Motor neuron (in vitro differentiated cells): ENCODE measurements at regions not wholly inside any gene's neighbourhood (a gene's known extent, or its start where the extent isn't known, plus 50 kb on each side); places are given as distances from the start of the nearest gene placed in this dataset.
"Not testable (repeated sequence)": the region's sequence is repeated elsewhere in the genome, so short reads cannot be mapped to it uniquely, and the experiment has no call there.

Source experiments
- ATAC-seq, 8 experiments: fragments of 200-7000 bp; cut with Tn5 transposase; replicated peaks in 6 of 8; 2 replicates each; pipeline ENCODE4 v1.8.0; 2021; ENCODE audit warnings: mild to moderate bottlenecking in 8 of 8, moderate library complexity in 8 of 8
- H3K27ac ChIP-seq, 2 donors: fragments of 250-450 bp; sonication (Bioruptor Pico); 2 replicates each; pipeline ENCODE4 v1.9.0; 2021; ENCODE audit warnings: antibody characterized with exemption in 2 of 2, mild to moderate bottlenecking in 2 of 2, moderate library complexity in 1 of 2
- H3K4me1 ChIP-seq, 2 donors: fragments of 250-450 bp; sonication (Bioruptor Pico); replicated peaks in 1 of 2; 2 replicates each; pipeline ENCODE4 v1.6.1; 2021; ENCODE audit warnings: antibody characterized with exemption in 2 of 2, mild to moderate bottlenecking in 2 of 2, moderate library complexity in 1 of 2
- H3K4me3 ChIP-seq, 5 donors: fragments of 250-450 bp; sonication (Bioruptor Pico); 2 replicates each; pipeline ENCODE4 v1.9.0; 2021; ENCODE audit warnings: antibody characterized with exemption in 5 of 5, mild to moderate bottlenecking in 5 of 5, moderate library complexity in 4 of 5
- WGBS, 10 experiments: fragments of 450-650 bp; shearing (Covaris generic); methylation state at CpG; one replicate each; pipeline ENCODE4 v1.0.0; 2022; 5-methylcytosine and 5-hydroxymethylcytosine counted together
- in situ Hi-C, 9 experiments: fragments of 400-800 bp; cut with MboI; loops; one replicate each; pipeline ENCODE4 v1.15.0; 2021; ENCODE audit warnings: low sequenced_read_pairs in 9 of 9, low pct_unique_long_range_greater_than_20kb in 2 of 9; ENCODE audit not compliant: unreplicated experiment in 9 of 9

- ATAC-seq: peak in 7 of 8 experiments; percentile 11 to 72 (median 41)
- WGBS, 10 experiments: 17 to 90% (median 78%) methylated on average over 2 to 4 of the region's 4 CpGs; no CpG with 5 or more reads in 1 of the 10 experiments
- H3K4me3 ChIP-seq: no peak overlapping the region
- in situ Hi-C loops: no loop called here
- H3K27ac ChIP-seq: no peak overlapping the region
- peaks cover 0 to 15% of the 10 kb centered on the region in 2 donors for H3K4me1 ChIP-seq
Observed at GRCh38 chr4:14338585-14339265, 663.6 kb upstream of the CPEB2 start.

DNA sequence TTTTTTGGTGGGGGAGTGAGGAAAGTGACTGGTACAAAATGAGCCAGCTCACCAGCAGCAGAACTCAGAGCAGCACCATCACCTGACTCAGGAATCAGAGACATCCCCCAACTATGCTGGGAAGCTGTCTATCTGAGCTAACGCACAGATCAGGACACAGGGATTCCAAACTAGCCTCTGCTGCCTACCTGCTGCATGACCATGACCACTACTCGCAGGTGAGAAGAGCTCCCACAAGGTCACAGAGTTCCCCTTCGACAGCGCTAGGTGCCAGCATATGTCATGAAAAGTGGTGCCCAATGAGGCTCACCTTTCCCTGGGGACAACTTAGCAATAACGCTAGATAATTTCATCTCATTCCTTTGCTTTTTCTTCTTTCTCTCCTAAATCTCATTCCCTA lies 662.6 kb upstream of the CPEB2 start:
- WGBS, 10 experiments: 67 to 100% (median 91%) methylated on average over 1 to 5 of the region's 5 CpGs; no CpG with 5 or more reads in 3 of the 10 experiments
- Histone ChIP-seq H3K4me1 (peaks cover 0 to 15% of the 10 kb centered on the region in 2 donors), H3K27ac (no peak overlapping the region), H3K4me3 (no peak overlapping the region)
- ATAC-seq: no peak
- in situ Hi-C loops: no loop called here

GRCh38 chr4:14340321-14340720 lies 662.0 kb upstream of the CPEB2 start:
- Histone ChIP-seq H3K27ac (no peak overlapping the region), H3K4me3 (no peak overlapping the region), H3K4me1 (peaks cover 0 to 15% of the 10 kb centered on the region in 2 donors)
- in situ Hi-C loops: no loop called here
- 14 to 83% (median 49%) methylated on average over 1 to 4 of the region's 4 CpGs for WGBS, 10 experiments
- ATAC-seq: no peak

DNA sequence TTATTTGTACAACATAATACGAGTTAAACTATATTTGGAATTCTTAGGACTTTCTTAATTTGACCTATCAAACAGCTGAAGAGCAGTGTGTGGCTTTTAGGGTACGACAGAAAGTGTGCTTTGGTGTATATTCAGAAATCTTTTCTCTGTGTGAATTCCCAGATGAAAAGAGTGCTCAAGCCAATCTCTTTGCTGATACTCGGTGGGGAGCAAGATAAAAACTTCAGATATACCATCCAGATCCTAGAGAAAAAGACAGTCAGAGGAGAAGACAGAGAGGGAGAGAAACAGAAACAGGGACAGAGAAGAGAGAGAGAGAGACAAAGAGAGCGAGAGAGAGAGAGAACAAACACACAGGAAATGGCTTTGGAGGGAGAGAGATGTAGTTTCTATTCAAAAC lies 658.3 kb upstream of the CPEB2 start:
- in situ Hi-C loops: no loop called here
- Histone ChIP-seq H3K4me3 (no peak overlapping the region), H3K4me1 (no peaks in the 10 kb centered on the region), H3K27ac (no peak overlapping the region)
- WGBS, 10 experiments: 13 to 80% (median 64%) methylated on average over 2 to 4 of the region's 4 CpGs
- no peak for ATAC-seq

GRCh38 chr4:14345356-14345775 lies 656.9 kb upstream of the CPEB2 start:
- peak; percentile 26 to 91 (median 80) for ATAC-seq
- H3K4me1 ChIP-seq: no peaks in the 10 kb centered on the region
- in situ Hi-C loops: no loop called here
- H3K27ac ChIP-seq: no peak overlapping the region
- H3K4me3 ChIP-seq: no peak overlapping the region
- 0 to 70% (median 0%) methylated on average over 1 of the region's 1 CpG; no CpG with 5 or more reads in 4 of the 10 experiments for WGBS, 10 experiments

GRCh38 chr4:14347526-14347925 lies 654.8 kb upstream of the CPEB2 start:
- H3K27ac ChIP-seq: no peak overlapping the region
- H3K4me3 ChIP-seq: no peak overlapping the region
- in situ Hi-C loops: no loop called here
- ATAC-seq: no peak
- H3K4me1 ChIP-seq: no peaks in the 10 kb centered on the region
- WGBS, 10 experiments: 12 to 86% (median 67%) methylated on average over 4 to 7 of the region's 7 CpGs; no CpG with 5 or more reads in 2 of the 10 experiments

- no peak overlapping the region for H3K27ac ChIP-seq
- WGBS, 10 experiments: 40 to 100% (median 96%) methylated on average over 1 to 2 of the region's 2 CpGs; no CpG with 5 or more reads in 2 of the 10 experiments
- in situ Hi-C loops: no loop called here
- ATAC-seq: no peak
- no peaks in the 10 kb centered on the region for H3K4me1 ChIP-seq
- no peak overlapping the region for H3K4me3 ChIP-seq
Observed at GRCh38 chr4:14348506-14348905, 653.8 kb upstream of the CPEB2 start.

DNA sequence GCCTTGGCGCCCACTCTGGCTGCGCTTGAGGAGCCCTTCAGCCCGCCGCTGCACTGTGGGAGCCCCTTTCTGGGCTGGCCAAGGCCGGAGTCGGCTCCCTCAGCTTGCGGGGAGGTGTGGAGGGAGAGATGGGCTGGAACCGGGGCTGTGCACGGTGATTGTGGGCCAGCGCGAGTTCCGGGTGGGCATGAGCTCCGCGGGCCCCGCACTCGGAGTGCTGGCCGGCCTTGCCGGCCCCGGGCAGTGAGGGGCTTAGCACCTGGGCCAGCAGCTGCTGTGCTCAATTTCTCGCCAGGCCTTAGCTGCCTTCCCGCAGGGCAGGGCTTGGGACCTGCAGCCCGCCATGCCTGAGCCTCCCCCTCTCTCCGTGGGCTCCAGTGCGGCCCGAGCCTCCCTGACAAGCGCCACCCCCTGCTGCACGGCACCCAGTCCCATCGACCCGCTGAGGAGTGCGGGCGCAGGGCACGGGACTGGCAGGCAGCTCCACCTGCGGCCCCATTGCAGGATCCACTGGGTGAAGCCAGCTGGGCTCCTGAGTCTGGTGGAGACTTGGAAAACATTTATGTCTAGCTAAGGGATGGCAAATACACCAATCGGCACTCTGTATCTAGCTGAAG lies 643.6 kb upstream of the CPEB2 start:
- in situ Hi-C loops, ATAC-seq: not testable (repeated sequence)
- WGBS, 10 experiments: 0 to 100% (median 89%) methylated on average over 1 to 9 of the region's 34 CpGs; no CpG with 5 or more reads in 6 of the 10 experiments

DNA sequence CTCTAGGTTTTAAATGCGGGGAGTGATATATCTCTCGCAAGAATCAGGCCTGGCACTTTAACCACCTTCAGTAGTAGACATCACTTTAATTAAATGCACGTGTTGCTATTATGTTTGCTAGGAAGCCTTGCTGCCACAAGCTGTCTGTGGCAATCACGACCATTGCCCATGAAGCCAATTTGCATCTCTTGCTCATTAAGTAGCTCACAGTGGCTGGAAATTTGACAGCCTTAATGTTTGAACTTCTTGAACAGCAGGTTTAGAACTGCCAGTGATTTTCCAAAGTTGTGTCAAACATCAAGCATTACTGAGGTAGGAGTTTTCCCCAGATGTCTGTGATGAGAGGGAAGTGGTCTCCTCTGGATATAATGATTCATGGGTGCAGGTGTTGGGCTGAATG lies 642.3 kb upstream of the CPEB2 start:
- H3K27ac ChIP-seq: no peak overlapping the region
- H3K4me1 ChIP-seq: no peaks in the 10 kb centered on the region
- in situ Hi-C loops: no loop called here
- WGBS, 10 experiments: 0 to 88% (median 75%) methylated on average over 1 to 4 of the region's 4 CpGs
- ATAC-seq: no peak
- no peak overlapping the region for H3K4me3 ChIP-seq

More for the DNA sequence above, 643.6 kb upstream of the CPEB2 start:
- not testable (repeated sequence) for H3K4me1 ChIP-seq, H3K4me3 ChIP-seq, H3K27ac ChIP-seq

DNA sequence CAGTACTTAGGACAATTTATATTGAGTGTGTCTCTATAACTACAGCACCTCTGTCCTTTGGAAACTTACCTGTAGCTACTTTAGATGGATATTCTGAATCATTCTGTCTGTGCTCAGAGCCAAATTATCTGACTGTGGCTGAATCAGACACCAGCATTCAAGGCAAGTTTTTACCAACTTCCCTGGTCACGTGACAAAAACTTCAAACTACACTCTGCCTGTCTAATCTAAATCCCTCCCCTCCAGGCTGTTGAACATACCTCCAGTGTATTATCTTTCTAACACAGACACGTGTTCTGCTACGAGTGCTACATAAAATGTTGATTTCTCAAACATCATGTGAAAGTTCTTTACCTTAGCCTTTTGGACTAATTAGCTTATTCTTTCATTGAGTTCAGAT lies 641.2 kb upstream of the CPEB2 start:
- no peak overlapping the region for H3K4me3 ChIP-seq
- 83 to 93% (median 88%) methylated on average over 1 to 3 of the region's 3 CpGs; no CpG with 5 or more reads in 6 of the 10 experiments for WGBS, 10 experiments
- ATAC-seq: no peak
- in situ Hi-C loops: no loop called here
- H3K4me1 ChIP-seq: no peaks in the 10 kb centered on the region
- no peak overlapping the region for H3K27ac ChIP-seq

DNA sequence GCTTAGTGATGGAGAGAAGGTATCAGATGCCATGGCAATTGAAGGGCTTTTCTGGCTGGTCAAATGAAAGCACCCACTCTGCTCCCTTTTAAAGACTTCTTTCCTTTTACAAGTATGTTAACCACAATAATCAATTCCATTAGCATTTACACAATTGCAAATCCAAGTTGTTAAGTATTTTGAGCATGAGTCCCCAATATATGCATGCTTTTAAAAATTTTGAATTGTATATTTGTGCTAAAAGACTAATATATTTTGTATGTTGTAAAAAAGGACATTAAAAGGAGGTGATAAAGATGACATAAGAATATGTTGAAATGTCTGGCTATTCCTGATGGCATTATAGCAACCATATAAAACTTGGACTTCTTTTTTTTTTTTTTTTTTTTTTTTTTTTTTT lies 639.9 kb upstream of the CPEB2 start:
- in situ Hi-C loops: no loop called here
- H3K27ac ChIP-seq: no peak overlapping the region
- ATAC-seq: peak in 4 of 8 experiments; percentile 9 to 78 (median 47)
- H3K4me1 ChIP-seq: no peaks in the 10 kb centered on the region
- no peak overlapping the region for H3K4me3 ChIP-seq

DNA sequence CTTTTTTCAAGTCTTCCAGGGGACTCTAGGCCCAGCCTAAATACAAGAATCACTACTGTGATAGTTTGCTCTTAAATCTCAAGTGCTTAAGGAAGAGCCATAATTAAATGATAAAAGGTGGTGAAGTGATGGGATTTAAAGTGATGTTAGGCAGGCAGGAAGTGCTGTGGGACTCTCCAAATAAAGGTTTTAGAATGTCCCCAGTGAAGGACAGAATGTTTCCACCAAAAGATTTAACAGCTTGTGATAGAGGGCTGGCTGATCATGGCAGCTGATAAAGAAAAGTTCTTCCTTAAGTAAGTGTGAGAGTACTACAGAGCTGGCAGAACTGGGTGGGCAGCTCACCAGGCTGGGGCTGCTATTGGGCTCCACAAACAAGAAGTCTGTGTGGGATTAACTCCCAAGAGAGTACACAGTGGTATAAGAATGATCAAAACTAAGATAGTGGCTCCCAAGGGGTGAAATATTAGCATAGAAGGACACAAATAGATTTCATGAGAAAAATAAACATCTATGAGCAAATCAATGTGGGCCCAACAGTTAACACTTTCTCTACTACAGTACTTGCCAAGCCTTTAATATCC lies 637.2 kb upstream of the CPEB2 start:
- ATAC-seq: peak in 1 of 8 experiments; percentile 55
- in situ Hi-C loops: no loop called here
- H3K4me3 ChIP-seq: no peak overlapping the region
- no peaks in the 10 kb centered on the region for H3K4me1 ChIP-seq
- H3K27ac ChIP-seq: no peak overlapping the region

DNA sequence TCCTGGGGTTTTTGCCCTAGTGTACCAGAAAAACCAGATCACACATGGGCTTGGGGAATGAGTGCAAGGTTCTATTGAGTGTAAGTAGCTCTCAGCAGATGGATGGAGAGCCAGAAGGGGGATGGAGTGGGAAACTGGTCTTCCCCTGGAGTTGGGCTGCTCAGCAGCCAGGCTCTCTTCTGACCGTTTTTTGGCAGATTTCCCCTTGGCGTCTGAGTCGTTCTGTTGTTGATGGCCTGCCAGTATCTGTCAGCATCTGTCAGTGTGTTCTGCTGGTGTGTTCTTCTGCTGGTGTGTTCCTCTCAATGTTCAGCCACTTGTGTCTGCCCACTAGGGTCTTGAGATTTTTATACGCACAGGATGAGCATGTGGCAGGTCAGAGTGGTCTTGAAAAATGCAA lies 633.9 kb upstream of the CPEB2 start:
- Histone ChIP-seq H3K27ac (no peak overlapping the region), H3K4me3 (no peak overlapping the region), H3K4me1 (peaks cover 0 to 13% of the 10 kb centered on the region in 2 donors)
- in situ Hi-C loops: no loop called here
- WGBS, 10 experiments: 0 to 72% (median 67%) methylated on average over 1 to 4 of the region's 4 CpGs; no CpG with 5 or more reads in 5 of the 10 experiments
- ATAC-seq: no peak
